ENCODE measurements at regions not wholly inside any gene's neighbourhood (a gene's known extent, or its start where the extent isn't known, plus 50 kb on each side); places are given as distances from the start of the nearest gene placed in this dataset.

- TF ChIP-seq CTCF (conservative IDR thresholded peaks at IDR 0.05) (no peak), ZFX (IDR thresholded peaks at IDR 0.05) (no peak)
These were observed 58.9 kb upstream of the LRRC1 start for GRCh38 chr6:53735896-53736295.

All from C4-2B (cell line).